SK-N-SH (cell line): ENCODE measurements at regions not wholly inside any gene's neighbourhood (a gene's known extent, or its start where the extent isn't known, plus 50 kb on each side); places are given as distances from the start of the nearest gene placed in this dataset.

Experiments used
- CTCF ChIA-PET: fragments of 300-600, 350-600 bp; formaldehyde crosslinking; extraction: SDS; loops from one replicate; lab custom pipeline; 2021; lab: Yijun Ruan, JAX
- POLR2A ChIA-PET: fragments of 350-600 bp; sonication (Branson Sonifier 250); formaldehyde crosslinking; extraction: SDS; loops from one replicate; lab custom pipeline; 2020; ENCODE audit warnings: antibody characterized with exemption, inconsistent platforms; lab: Yijun Ruan, JAX
- DNase-seq: peaks from one replicate; pipeline ENCODE4 v3.0.0; 2012
- H2AFZ ChIP-seq: fragments of 200-600 bp; sonication (generic); 2 replicates; pipeline ENCODE4 v1.8.1; 2016; ENCODE audit warnings: antibody characterized with exemption, mild to moderate bottlenecking, low read depth
- H3F3A ChIP-seq: fragments of 200-600 bp; sonication (generic); replicated peaks from 2 replicates; pipeline ENCODE3; 2016; ENCODE audit warnings: antibody characterized with exemption, mild to moderate bottlenecking; ENCODE audit not compliant: insufficient read depth
- H3K27ac ChIP-seq, 2 experiments: fragments of 200-500 bp in 1 of 2; fragments of 200-600 bp in 1 of 2; sonication (Bioruptor generic) in 1 of 2; sonication (generic), shearing (Covaris generic) in 1 of 2; 2 replicates each; pipeline versions ENCODE4 v1.5.1 to v1.6.1; 2014 to 2016; ENCODE audit warnings: low read depth in 2 of 2, inconsistent platforms in 1 of 2, low read length in 1 of 2, mild to moderate bottlenecking in 1 of 2, mixed read lengths in 1 of 2
- H3K27me3 ChIP-seq: fragments of 200-600 bp; sonication (generic), shearing (Covaris generic); 2 replicates; pipeline ENCODE4 v1.6.1; 2016; ENCODE audit warnings: mixed run types; ENCODE audit not compliant: insufficient read depth
- H3K36me3 ChIP-seq, 2 experiments: fragments of 200-500 bp in 1 of 2; fragments of 200-600 bp in 1 of 2; sonication (Bioruptor generic) in 1 of 2; sonication (generic) in 1 of 2; replicated peaks in 1 of 2; 2 replicates each; pipeline versions ENCODE3 to v1.5.1; 2014 to 2016; ENCODE audit warnings: low read length in 1 of 2, mild to moderate bottlenecking in 1 of 2; ENCODE audit not compliant: insufficient read depth in 2 of 2, control insufficient read depth in 1 of 2
- H3K4me1 ChIP-seq, 2 experiments: fragments of 200-500 bp in 1 of 2; fragments of 200-600 bp in 1 of 2; sonication (Bioruptor generic) in 1 of 2; sonication (generic), shearing (Covaris generic) in 1 of 2; 2 replicates each; pipeline versions ENCODE4 v1.5.1 to v1.6.1; 2014 to 2016; ENCODE audit warnings: low read depth in 1 of 2, low read length in 1 of 2, mixed run types in 1 of 2; ENCODE audit not compliant: insufficient read depth in 2 of 2, control insufficient read depth in 1 of 2
- H3K4me2 ChIP-seq: fragments of 200-600 bp; sonication (generic), shearing (Covaris generic); 2 replicates; pipeline ENCODE4 v1.6.1; 2017; ENCODE audit warnings: mixed run types
- H3K4me3 ChIP-seq, 2 experiments: fragments of 200-500 bp in 1 of 2; fragments of 200-600 bp in 1 of 2; sonication (Bioruptor generic) in 1 of 2; sonication (generic), shearing (Covaris generic) in 1 of 2; 2 replicates each; pipeline versions ENCODE4 v1.5.1 to v1.8.1; 2014 to 2016; ENCODE audit warnings: low read depth in 2 of 2, inconsistent platforms in 1 of 2, low read length in 1 of 2, mild to moderate bottlenecking in 1 of 2, mixed read lengths in 1 of 2, moderate library complexity in 1 of 2
- H3K79me2 ChIP-seq: fragments of 200-600 bp; sonication (generic); 2 replicates; pipeline ENCODE4 v1.8.1; 2017; ENCODE audit warnings: mild to moderate bottlenecking; ENCODE audit not compliant: insufficient read depth
- H3K9ac ChIP-seq: fragments of 200-600 bp; sonication (generic); 2 replicates; pipeline ENCODE4 v1.6.1; 2017; ENCODE audit warnings: mixed run types
- H3K9me2 ChIP-seq: fragments of 200-600 bp; sonication (generic); 2 replicates; pipeline ENCODE4 v1.6.1; 2017; ENCODE audit warnings: mixed run types
- H3K9me3 ChIP-seq: fragments of 200-600 bp; sonication (generic); 2 replicates; pipeline ENCODE4 v1.6.1; 2017; ENCODE audit warnings: mixed run types, mild to moderate bottlenecking, moderate library complexity
- H4K20me1 ChIP-seq: fragments of 200-600 bp; sonication (generic); 2 replicates; pipeline ENCODE4 v1.6.1; 2017; ENCODE audit warnings: mild to moderate bottlenecking, mixed run types; ENCODE audit not compliant: insufficient read depth
- CHD2 ChIP-seq: fragments of 150-350 bp; IDR thresholded peaks from 2 replicates; pipeline ENCODE4 v1.6.1; 2018; ENCODE audit warnings: low read length; ENCODE audit not compliant: partially characterized antibody
- ELF1 ChIP-seq: IDR thresholded peaks from 2 replicates; pipeline ENCODE4 v1.4.0; 2012
- FOXJ3 ChIP-seq: sonication (generic); formaldehyde crosslinking; IDR thresholded peaks from 2 replicates; pipeline ENCODE4 v1.5.1; 2020; ENCODE audit warnings: mild to moderate bottlenecking, missing genetic modification reagents
- FOXM1 ChIP-seq: IDR thresholded peaks from 2 replicates; pipeline ENCODE4 v1.4.0; 2012; ENCODE audit warnings: low read depth, mild to moderate bottlenecking
- GABPA ChIP-seq: IDR thresholded peaks from 2 replicates; pipeline ENCODE4 v1.4.0; 2012; ENCODE audit warnings: low read depth, mild to moderate bottlenecking
- GATA2 ChIP-seq: sonication (generic); formaldehyde crosslinking; IDR thresholded peaks from 2 replicates; pipeline ENCODE4 v1.5.0; 2020; ENCODE audit warnings: mild to moderate bottlenecking, missing genetic modification reagents
- NRF1 ChIP-seq: IDR thresholded peaks from 2 replicates; pipeline ENCODE4 v1.6.1; 2012; ENCODE audit warnings: low read depth, mild to moderate bottlenecking, low read length
- PBX3 ChIP-seq: IDR thresholded peaks from 2 replicates; pipeline ENCODE4; 2012
- RAD21 ChIP-seq: IDR thresholded peaks from 2 replicates; pipeline ENCODE4 v1.6.1; 2012; ENCODE audit warnings: mild to moderate bottlenecking, low read length
- SIN3A ChIP-seq: IDR thresholded peaks from 2 replicates; pipeline ENCODE4 v1.6.1; 2012; ENCODE audit warnings: low read depth, mild to moderate bottlenecking, low read length, moderate library complexity, borderline replicate concordance
- SMC3 ChIP-seq: IDR thresholded peaks from 2 replicates; pipeline ENCODE4 v1.6.1; 2012; ENCODE audit warnings: low read depth, low read length, improper control_type of control experiment
- USF1 ChIP-seq: IDR thresholded peaks from 2 replicates; pipeline ENCODE4 v1.4.0; 2012; ENCODE audit warnings: low read depth, borderline replicate concordance
- WGBS: methylation state at CpG from one replicate; pipeline ENCODE4 v1.1.6; 2017; ENCODE audit warnings: low lambda C conversion rate; 5-methylcytosine and 5-hydroxymethylcytosine counted together
- TF ChIP-seq, protein P1 (sequence below): fragments of 200-600 bp; sonication (generic); IDR thresholded peaks from 2 replicates; pipeline ENCODE4 v1.6.1; 2017; ENCODE audit warnings: antibody characterized with exemption, mild to moderate bottlenecking, moderate library complexity
- TF ChIP-seq, protein P2 (sequence below): IDR thresholded peaks from 2 replicates; pipeline ENCODE4 v1.4.0; 2012; ENCODE audit warnings: low read depth
- TF ChIP-seq, protein P3 (sequence below): IDR thresholded peaks from 2 replicates; pipeline ENCODE4 v1.4.0; 2012; ENCODE audit warnings: low read depth, borderline replicate concordance

- WGBS = 57% methylated on average over 7 of the region's 7 CpGs
- DNase-seq = no peak
- H3K9me3 ChIP-seq = no peaks in the 10 kb centered on the region
- TF ChIP-seq RAD21 (no peak), GATA2 (CRISPR knock-in tag) (no peak), NRF1 (no peak), FOXM1 (no peak), ELF1 (no peak), PBX3 (no peak), CHD2 (no peak), SMC3 (no peak), SIN3A (no peak), FOXJ3 (CRISPR knock-in tag) (no peak), USF1 (no peak), GABPA (no peak)
- TF ChIP-seq, protein P1, sequence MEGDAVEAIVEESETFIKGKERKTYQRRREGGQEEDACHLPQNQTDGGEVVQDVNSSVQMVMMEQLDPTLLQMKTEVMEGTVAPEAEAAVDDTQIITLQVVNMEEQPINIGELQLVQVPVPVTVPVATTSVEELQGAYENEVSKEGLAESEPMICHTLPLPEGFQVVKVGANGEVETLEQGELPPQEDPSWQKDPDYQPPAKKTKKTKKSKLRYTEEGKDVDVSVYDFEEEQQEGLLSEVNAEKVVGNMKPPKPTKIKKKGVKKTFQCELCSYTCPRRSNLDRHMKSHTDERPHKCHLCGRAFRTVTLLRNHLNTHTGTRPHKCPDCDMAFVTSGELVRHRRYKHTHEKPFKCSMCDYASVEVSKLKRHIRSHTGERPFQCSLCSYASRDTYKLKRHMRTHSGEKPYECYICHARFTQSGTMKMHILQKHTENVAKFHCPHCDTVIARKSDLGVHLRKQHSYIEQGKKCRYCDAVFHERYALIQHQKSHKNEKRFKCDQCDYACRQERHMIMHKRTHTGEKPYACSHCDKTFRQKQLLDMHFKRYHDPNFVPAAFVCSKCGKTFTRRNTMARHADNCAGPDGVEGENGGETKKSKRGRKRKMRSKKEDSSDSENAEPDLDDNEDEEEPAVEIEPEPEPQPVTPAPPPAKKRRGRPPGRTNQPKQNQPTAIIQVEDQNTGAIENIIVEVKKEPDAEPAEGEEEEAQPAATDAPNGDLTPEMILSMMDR = no peak
- TF ChIP-seq, protein P2, sequence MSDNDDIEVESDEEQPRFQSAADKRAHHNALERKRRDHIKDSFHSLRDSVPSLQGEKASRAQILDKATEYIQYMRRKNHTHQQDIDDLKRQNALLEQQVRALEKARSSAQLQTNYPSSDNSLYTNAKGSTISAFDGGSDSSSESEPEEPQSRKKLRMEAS = no peak
- TF ChIP-seq, protein P3, sequence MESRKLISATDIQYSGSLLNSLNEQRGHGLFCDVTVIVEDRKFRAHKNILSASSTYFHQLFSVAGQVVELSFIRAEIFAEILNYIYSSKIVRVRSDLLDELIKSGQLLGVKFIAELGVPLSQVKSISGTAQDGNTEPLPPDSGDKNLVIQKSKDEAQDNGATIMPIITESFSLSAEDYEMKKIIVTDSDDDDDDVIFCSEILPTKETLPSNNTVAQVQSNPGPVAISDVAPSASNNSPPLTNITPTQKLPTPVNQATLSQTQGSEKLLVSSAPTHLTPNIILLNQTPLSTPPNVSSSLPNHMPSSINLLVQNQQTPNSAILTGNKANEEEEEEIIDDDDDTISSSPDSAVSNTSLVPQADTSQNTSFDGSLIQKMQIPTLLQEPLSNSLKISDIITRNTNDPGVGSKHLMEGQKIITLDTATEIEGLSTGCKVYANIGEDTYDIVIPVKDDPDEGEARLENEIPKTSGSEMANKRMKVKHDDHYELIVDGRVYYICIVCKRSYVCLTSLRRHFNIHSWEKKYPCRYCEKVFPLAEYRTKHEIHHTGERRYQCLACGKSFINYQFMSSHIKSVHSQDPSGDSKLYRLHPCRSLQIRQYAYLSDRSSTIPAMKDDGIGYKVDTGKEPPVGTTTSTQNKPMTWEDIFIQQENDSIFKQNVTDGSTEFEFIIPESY = no peak
- H3K4me1 ChIP-seq = no peaks in the 10 kb centered on the region; a peak in 1 of 4 replicates
- no peak overlapping the region for H3K27ac ChIP-seq
- no peak overlapping the region for H2AFZ ChIP-seq
- H3K9ac ChIP-seq = no peak overlapping the region
- no peaks in the 10 kb centered on the region for H3K36me3 ChIP-seq
- no peak overlapping the region for H3K4me2 ChIP-seq
- no peaks in the 10 kb centered on the region for H4K20me1 ChIP-seq
- H3F3A ChIP-seq = no peaks in the 10 kb centered on the region
- H3K27me3 ChIP-seq = no peaks in the 10 kb centered on the region; the same call in 1 of the 2 replicates
- CTCF ChIA-PET = interaction anchor here (1.0 to 1.3 kb wide), 3 partner anchors 12 to 123 kb away, joined by 3 to 4 read pairs (median 3); no protein-coding TSS in a partner anchor
- no peaks in the 10 kb centered on the region for H3K9me2 ChIP-seq
- no peaks in the 10 kb centered on the region for H3K79me2 ChIP-seq
- POLR2A ChIA-PET = no interaction called here
- H3K4me3 ChIP-seq = no peak overlapping the region
Observed at GRCh38 chr2:121021685-121022084, 263.3 kb downstream of the TFCP2L1 start.
